IMR-90 (cell line): ENCODE measurements at regions not wholly inside any gene's neighbourhood (a gene's known extent, or its start where the extent isn't known, plus 50 kb on each side); places are given as distances from the start of the nearest gene placed in this dataset.

ENCODE experiments used
- BHLHE40 ChIP-seq: fragments of 150-350 bp; IDR thresholded peaks from 2 replicates; pipeline ENCODE4 v1.6.1; 2016; ENCODE audit warnings: mild to moderate bottlenecking, low read depth, low read length
- CEBPB ChIP-seq: IDR thresholded peaks from 2 replicates; pipeline ENCODE4 v1.6.1; 2012; ENCODE audit warnings: low read depth, low read length, improper control_type of control experiment
- CHD1 ChIP-seq: IDR thresholded peaks from 2 replicates; pipeline ENCODE4 v1.6.1; 2012; ENCODE audit warnings: low read depth, low read length, improper control_type of control experiment
- CTCF ChIP-seq: conservative IDR thresholded peaks from 2 replicates; pipeline ENCODE4 v1.5.1; 2012; ENCODE audit warnings: mild to moderate bottlenecking, low read depth, low read length, improper control_type of control experiment
- FOS ChIP-seq: fragments of 150-350 bp; IDR thresholded peaks from 2 replicates; pipeline ENCODE4 v1.6.1; 2016; ENCODE audit warnings: low read depth, low read length
- MAFK ChIP-seq: IDR thresholded peaks from 2 replicates; pipeline ENCODE4 v1.6.1; 2012; ENCODE audit warnings: low read depth, low read length, improper control_type of control experiment
- MAZ ChIP-seq: IDR thresholded peaks from 2 replicates; pipeline ENCODE4 v1.6.1; 2012; ENCODE audit warnings: low read depth, mild to moderate bottlenecking, low read length, improper control_type of control experiment, moderate library complexity, borderline replicate concordance
- MXI1 ChIP-seq: IDR thresholded peaks from 2 replicates; pipeline ENCODE4 v1.6.1; 2012; ENCODE audit warnings: low read depth, mild to moderate bottlenecking, low read length, moderate library complexity, borderline replicate concordance
- NFE2L2 ChIP-seq: fragments of 150-350 bp; IDR thresholded peaks from 2 replicates; pipeline ENCODE4 v1.6.1; 2016; ENCODE audit warnings: low read depth, mild to moderate bottlenecking, low read length
- POLR2A ChIP-seq: IDR thresholded peaks from 2 replicates; pipeline ENCODE4 v1.6.1; 2012; ENCODE audit warnings: mild to moderate bottlenecking, low read depth, low read length
- RAD21 ChIP-seq: IDR thresholded peaks from 2 replicates; pipeline ENCODE4 v1.6.1; 2012; ENCODE audit warnings: low read length, improper control_type of control experiment
- SMC3 ChIP-seq: fragments of 150-350 bp; IDR thresholded peaks from 2 replicates; pipeline ENCODE4 v1.6.1; 2016; ENCODE audit warnings: low read depth, mild to moderate bottlenecking, antibody characterized with exemption, low read length, moderate library complexity
- USF2 ChIP-seq: fragments of 150-350 bp; IDR thresholded peaks from 2 replicates; pipeline ENCODE4 v1.6.1; 2017; ENCODE audit warnings: mild to moderate bottlenecking, antibody characterized with exemption, low read length, low read depth

- TF ChIP-seq CTCF (no peak), USF2 (peak; percentile 67), NFE2L2 (no peak), RAD21 (no peak), POLR2A (no peak), CHD1 (no peak), FOS (peak; percentile 46; the same call in 1 of the 2 replicates), MAFK (no peak), CEBPB (no peak), BHLHE40 (0 out of 2 replicates have a peak, but pooled peaks have one; percentile 13), SMC3 (no peak), MXI1 (no peak), MAZ (no peak)
Measured at GRCh38 chr12:28780096-28780495, 369.0 kb upstream of the FAR2 start.
